ENCODE measurements at regions not wholly inside any gene's neighbourhood (a gene's known extent, or its start where the extent isn't known, plus 50 kb on each side); places are given as distances from the start of the nearest gene placed in this dataset.

GRCh38 chr4:16386711-16387320 is 160.5 kb upstream of the TAPT1 start:
- TF ChIP-seq POLR2AphosphoS5 (IDR thresholded peaks at IDR 0.05) (no peak), EP300 (IDR thresholded peaks at IDR 0.05) (no peak), POLR2A (IDR thresholded peaks at IDR 0.05) (no peak), CTCF (IDR thresholded peaks at IDR 0.05) (no peak)
- no peak overlapping the region for H3K27ac ChIP-seq
- no peaks in the 10 kb centered on the region for H3K36me3 ChIP-seq
- H3K4me1 ChIP-seq, result no peaks in the 10 kb centered on the region
- no peaks in the 10 kb centered on the region for H3K27me3 ChIP-seq
- H3K4me3 ChIP-seq, result no peak overlapping the region
- DNase-seq, result no peak
- no peaks in the 10 kb centered on the region for H3K9me3 ChIP-seq
- intact Hi-C loops (cut with DNase I; ENCODE audit: low total_unique reads), result no loop called here

GRCh38 chr4:16384576-16384975 is 158.3 kb upstream of the TAPT1 start:
- no peaks in the 10 kb centered on the region for H3K27me3 ChIP-seq
- H3K4me3 ChIP-seq, result no peak overlapping the region
- no peak overlapping the region for H3K27ac ChIP-seq
- H3K9me3 ChIP-seq, result no peaks in the 10 kb centered on the region
- WGBS, 5 donors, result 39 to 51% (median 45%) methylated on average over 6 of the region's 6 CpGs
- TF ChIP-seq CTCF (IDR thresholded peaks at IDR 0.05) (no peak), EP300 (IDR thresholded peaks at IDR 0.05) (no peak), POLR2A (IDR thresholded peaks at IDR 0.05) (no peak), POLR2AphosphoS5 (IDR thresholded peaks at IDR 0.05) (no peak)
- intact Hi-C loops (cut with DNase I; ENCODE audit: low total_unique reads), result no loop called here
- H3K4me1 ChIP-seq, result no peaks in the 10 kb centered on the region
- DNase-seq, result peak in 1 of 2 donors; percentile 49
- H3K36me3 ChIP-seq, result no peaks in the 10 kb centered on the region

GRCh38 chr4:16382571-16382970 is 156.3 kb upstream of the TAPT1 start:
- Histone ChIP-seq H3K27me3 (no peaks in the 10 kb centered on the region), H3K4me1 (no peaks in the 10 kb centered on the region), H3K27ac (no peak overlapping the region), H3K4me3 (no peak overlapping the region), H3K9me3 (no peaks in the 10 kb centered on the region), H3K36me3 (no peaks in the 10 kb centered on the region)
- TF ChIP-seq POLR2AphosphoS5 (IDR thresholded peaks at IDR 0.05), result no peak
- no peak for TF ChIP-seq POLR2A (IDR thresholded peaks at IDR 0.05)
- no peak for TF ChIP-seq EP300 (IDR thresholded peaks at IDR 0.05)
- no peak for TF ChIP-seq CTCF (IDR thresholded peaks at IDR 0.05)
- 63 to 72% (median 64%) methylated on average over 3 of the region's 3 CpGs for WGBS, 5 donors
- intact Hi-C loops (cut with DNase I; ENCODE audit: low total_unique reads), result no loop called here
- no peak for DNase-seq

GRCh38 chr4:16377887-16378286 is 151.6 kb upstream of the TAPT1 start:
- 69 to 78% (median 76%) methylated on average over 5 of the region's 5 CpGs for WGBS, 5 donors
- Histone ChIP-seq H3K4me3 (no peak overlapping the region), H3K27me3 (no peaks in the 10 kb centered on the region), H3K9me3 (no peaks in the 10 kb centered on the region), H3K27ac (no peak overlapping the region), H3K4me1 (no peaks in the 10 kb centered on the region), H3K36me3 (no peaks in the 10 kb centered on the region)
- intact Hi-C loops (cut with DNase I; ENCODE audit: low total_unique reads), result no loop called here
- TF ChIP-seq POLR2A (IDR thresholded peaks at IDR 0.05) (no peak), CTCF (IDR thresholded peaks at IDR 0.05) (no peak), EP300 (IDR thresholded peaks at IDR 0.05) (no peak), POLR2AphosphoS5 (IDR thresholded peaks at IDR 0.05) (no peak)
- no peak for DNase-seq
